ENCODE measurements at regions not wholly inside any gene's neighbourhood (a gene's known extent, or its start where the extent isn't known, plus 50 kb on each side); places are given as distances from the start of the nearest gene placed in this dataset.
"Not testable (repeated sequence)": the region's sequence is repeated elsewhere in the genome, so short reads cannot be mapped to it uniquely, and the experiment has no call there.

- Histone ChIP-seq H3K9me3 (ENCODE audit: control insufficient read depth, low read length) (peaks cover 9% of the 10 kb centered on the region), H3K9ac (ENCODE audit: extremely low read depth, low read length, poor library complexity, severe bottlenecking) (no peak overlapping the region), H3K4me1 (ENCODE audit: control insufficient read depth, insufficient read depth, low read length) (no peaks in the 10 kb centered on the region), H3K4me3 (ENCODE audit: low read length) (no peak overlapping the region), H3K36me3 (ENCODE audit: control insufficient read depth, insufficient read depth, low read length) (no peaks in the 10 kb centered on the region), H3K27me3 (ENCODE audit: control insufficient read depth, insufficient read depth, low read length, poor library complexity, severe bottlenecking) (no peaks in the 10 kb centered on the region), H3K27ac (ENCODE audit: low read depth, low read length) (no peak overlapping the region)
- WGBS, 2 experiments (ENCODE audit: insufficient coverage in 1 of 2, insufficient read length in 1 of 2) = 76 to 90% methylated on average over 3 to 42 of the region's 44 CpGs
- peaks cover under 1% of the 10 kb centered on the region for H3K9me3 Mint-ChIP-seq
- H3K4me3 Mint-ChIP-seq = no peak overlapping the region
- no peaks in the 10 kb centered on the region for H3K27me3 Mint-ChIP-seq (ENCODE audit: insufficient read depth)
- TF ChIP-seq, protein P1, sequence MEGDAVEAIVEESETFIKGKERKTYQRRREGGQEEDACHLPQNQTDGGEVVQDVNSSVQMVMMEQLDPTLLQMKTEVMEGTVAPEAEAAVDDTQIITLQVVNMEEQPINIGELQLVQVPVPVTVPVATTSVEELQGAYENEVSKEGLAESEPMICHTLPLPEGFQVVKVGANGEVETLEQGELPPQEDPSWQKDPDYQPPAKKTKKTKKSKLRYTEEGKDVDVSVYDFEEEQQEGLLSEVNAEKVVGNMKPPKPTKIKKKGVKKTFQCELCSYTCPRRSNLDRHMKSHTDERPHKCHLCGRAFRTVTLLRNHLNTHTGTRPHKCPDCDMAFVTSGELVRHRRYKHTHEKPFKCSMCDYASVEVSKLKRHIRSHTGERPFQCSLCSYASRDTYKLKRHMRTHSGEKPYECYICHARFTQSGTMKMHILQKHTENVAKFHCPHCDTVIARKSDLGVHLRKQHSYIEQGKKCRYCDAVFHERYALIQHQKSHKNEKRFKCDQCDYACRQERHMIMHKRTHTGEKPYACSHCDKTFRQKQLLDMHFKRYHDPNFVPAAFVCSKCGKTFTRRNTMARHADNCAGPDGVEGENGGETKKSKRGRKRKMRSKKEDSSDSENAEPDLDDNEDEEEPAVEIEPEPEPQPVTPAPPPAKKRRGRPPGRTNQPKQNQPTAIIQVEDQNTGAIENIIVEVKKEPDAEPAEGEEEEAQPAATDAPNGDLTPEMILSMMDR (conservative IDR thresholded peaks at IDR 0.05) = no peak
- no peaks in the 10 kb centered on the region for H3K36me3 Mint-ChIP-seq (ENCODE audit: low read depth)
- H3K27ac Mint-ChIP-seq = no peak overlapping the region
- no peaks in the 10 kb centered on the region for H3K4me1 Mint-ChIP-seq
- peak; percentile 3 for DNase-seq
Measured at GRCh38 chr16:33059206-33059605, 134.8 kb upstream of the TP53TG3C start.

DNA sequence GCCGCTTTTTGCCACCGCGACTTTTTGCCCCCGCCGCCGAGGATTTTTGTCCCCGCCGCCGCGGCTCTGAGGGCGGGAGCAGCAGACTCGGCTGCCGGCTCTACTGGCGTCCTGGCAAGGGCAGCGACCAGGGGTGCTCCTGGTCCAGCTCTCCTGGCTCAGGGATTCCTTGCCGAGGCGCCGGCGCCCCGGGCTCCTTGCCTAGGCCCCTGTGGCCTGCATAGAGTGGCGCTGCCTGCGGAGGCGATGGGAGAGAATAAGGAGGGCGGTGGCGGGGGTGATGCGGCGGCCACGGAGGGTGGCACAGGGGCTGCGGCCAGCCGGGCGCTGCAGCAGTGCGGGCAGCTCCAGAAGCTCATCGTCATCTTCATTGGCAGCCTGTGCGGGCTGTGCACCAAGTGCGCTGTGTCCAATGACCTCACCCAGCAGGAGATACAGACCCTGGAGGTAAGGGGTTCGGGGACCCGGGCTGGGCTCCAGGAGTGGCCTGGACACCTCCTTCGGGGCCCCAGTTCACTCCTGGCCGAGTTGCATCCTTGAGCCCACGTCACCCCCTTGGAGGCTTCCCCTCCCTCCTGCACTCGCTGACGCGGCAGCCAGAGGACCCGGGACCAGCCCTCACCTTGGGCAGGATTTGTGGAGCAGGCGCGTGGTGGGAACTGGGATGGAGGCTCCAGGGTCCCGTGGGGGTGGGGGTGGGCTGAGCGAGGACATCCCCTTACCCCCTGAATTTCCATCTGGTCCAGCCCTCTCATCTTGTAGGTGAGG is 134.2 kb upstream of the TP53TG3C start:
- DNase-seq; H3K27ac Mint-ChIP-seq; H3K4me3 ChIP-seq (ENCODE audit: low read length); H3K9me3 ChIP-seq (ENCODE audit: control insufficient read depth, low read length); H3K36me3 ChIP-seq (ENCODE audit: control insufficient read depth, insufficient read depth, low read length); H3K27me3 ChIP-seq (ENCODE audit: control insufficient read depth, insufficient read depth, low read length, poor library complexity, severe bottlenecking); H3K4me1 ChIP-seq (ENCODE audit: control insufficient read depth, insufficient read depth, low read length); H3K27me3 Mint-ChIP-seq (ENCODE audit: insufficient read depth); H3K4me3 Mint-ChIP-seq; H3K4me1 Mint-ChIP-seq; H3K27ac ChIP-seq (ENCODE audit: low read depth, low read length); H3K36me3 Mint-ChIP-seq (ENCODE audit: low read depth); H3K9ac ChIP-seq (ENCODE audit: extremely low read depth, low read length, poor library complexity, severe bottlenecking); H3K9me3 Mint-ChIP-seq: not testable (repeated sequence)
- WGBS, 2 experiments (ENCODE audit: insufficient coverage in 1 of 2, insufficient read length in 1 of 2) = 79% methylated on average over 13 of the region's 48 CpGs; no CpG with 5 or more reads in 1 of the 2 experiments

- H3K4me3 ChIP-seq (ENCODE audit: low read length); H3K4me3 Mint-ChIP-seq; H3K9me3 Mint-ChIP-seq; H3K36me3 ChIP-seq (ENCODE audit: control insufficient read depth, insufficient read depth, low read length); H3K9me3 ChIP-seq (ENCODE audit: control insufficient read depth, low read length); H3K27me3 ChIP-seq (ENCODE audit: control insufficient read depth, insufficient read depth, low read length, poor library complexity, severe bottlenecking); H3K27ac ChIP-seq (ENCODE audit: low read depth, low read length); H3K4me1 ChIP-seq (ENCODE audit: control insufficient read depth, insufficient read depth, low read length); H3K27me3 Mint-ChIP-seq (ENCODE audit: insufficient read depth); H3K36me3 Mint-ChIP-seq (ENCODE audit: low read depth); DNase-seq; H3K4me1 Mint-ChIP-seq; H3K9ac ChIP-seq (ENCODE audit: extremely low read depth, low read length, poor library complexity, severe bottlenecking); H3K27ac Mint-ChIP-seq: not testable (repeated sequence)
- WGBS, 2 experiments (ENCODE audit: insufficient coverage in 1 of 2, insufficient read length in 1 of 2) = 95 to 100% methylated on average over 1 of the region's 3 CpGs
Measured at GRCh38 chr16:33062763-33063162, 131.3 kb upstream of the TP53TG3C start.

GRCh38 chr16:33063365-33064170 is 130.5 kb upstream of the TP53TG3C start:
- not testable (repeated sequence) for DNase-seq; H3K4me1 ChIP-seq (ENCODE audit: control insufficient read depth, insufficient read depth, low read length); H3K4me3 Mint-ChIP-seq; H3K9me3 Mint-ChIP-seq; H3K36me3 ChIP-seq (ENCODE audit: control insufficient read depth, insufficient read depth, low read length); H3K36me3 Mint-ChIP-seq (ENCODE audit: low read depth); H3K27ac ChIP-seq (ENCODE audit: low read depth, low read length); H3K4me3 ChIP-seq (ENCODE audit: low read length); H3K27ac Mint-ChIP-seq; H3K27me3 Mint-ChIP-seq (ENCODE audit: insufficient read depth); H3K4me1 Mint-ChIP-seq; H3K9me3 ChIP-seq (ENCODE audit: control insufficient read depth, low read length); H3K9ac ChIP-seq (ENCODE audit: extremely low read depth, low read length, poor library complexity, severe bottlenecking); H3K27me3 ChIP-seq (ENCODE audit: control insufficient read depth, insufficient read depth, low read length, poor library complexity, severe bottlenecking)
- WGBS, 2 experiments (ENCODE audit: insufficient coverage in 1 of 2, insufficient read length in 1 of 2) = 40% methylated on average over 1 of the region's 1 CpG; no CpG with 5 or more reads in 1 of the 2 experiments

GRCh38 chr16:33064454-33065073 is 129.5 kb upstream of the TP53TG3C start:
- not testable (repeated sequence) for H3K9ac ChIP-seq (ENCODE audit: extremely low read depth, low read length, poor library complexity, severe bottlenecking); H3K4me1 ChIP-seq (ENCODE audit: control insufficient read depth, insufficient read depth, low read length); H3K27ac Mint-ChIP-seq; H3K9me3 ChIP-seq (ENCODE audit: control insufficient read depth, low read length); H3K27ac ChIP-seq (ENCODE audit: low read depth, low read length); H3K36me3 Mint-ChIP-seq (ENCODE audit: low read depth); H3K4me1 Mint-ChIP-seq; H3K9me3 Mint-ChIP-seq; DNase-seq; H3K27me3 Mint-ChIP-seq (ENCODE audit: insufficient read depth); H3K4me3 ChIP-seq (ENCODE audit: low read length); H3K27me3 ChIP-seq (ENCODE audit: control insufficient read depth, insufficient read depth, low read length, poor library complexity, severe bottlenecking); H3K4me3 Mint-ChIP-seq; H3K36me3 ChIP-seq (ENCODE audit: control insufficient read depth, insufficient read depth, low read length)
- WGBS, 2 experiments (ENCODE audit: insufficient coverage in 1 of 2, insufficient read length in 1 of 2) = 39 to 50% methylated on average over 2 of the region's 2 CpGs

Measured in endodermal cell (in vitro differentiated cells).